Endothelial cell of umbilical vein (primary cell): ENCODE measurements at regions not wholly inside any gene's neighbourhood (a gene's known extent, or its start where the extent isn't known, plus 50 kb on each side); places are given as distances from the start of the nearest gene placed in this dataset.
"Not testable (repeated sequence)": the region's sequence is repeated elsewhere in the genome, so short reads cannot be mapped to it uniquely, and the experiment has no call there.

Experiments
- BruUV-seq: library from RNA; stranded (reverse); fragments of 400-500 nt; replicated peaks from 2 replicates; lab custom pipeline; 2021; lab: Mats Ljungman, UMichigan
- CTCF ChIA-PET: fragments of 300-600, 350-600 bp; sonication (Branson Sonifier 250); formaldehyde crosslinking; loops from one replicate; lab custom pipeline; 2021; ENCODE audit warnings: antibody characterized with exemption, inconsistent platforms; lab: Charles Lee
- POLR2A ChIA-PET: fragments of 300-600, 350-600 bp; sonication (Branson Sonifier 250); formaldehyde crosslinking; loops from one replicate; lab custom pipeline; 2021; ENCODE audit warnings: antibody characterized with exemption, inconsistent platforms; lab: Charles Lee
- DNase-seq: peaks from one replicate; pipeline ENCODE4 v3.0.0-alpha.2; 2011; ENCODE audit warnings: low read depth, low spot score
- FAIRE-seq: peaks from 2 replicates; lab custom pipeline; 2011; peaks lifted over from hg19 to GRCh38; lab: Jason Lieb, UNC
- H2AFZ ChIP-seq: 2 replicates; pipeline ENCODE4 v1.6.0; 2012; ENCODE audit warnings: low read depth, low read length, control low read depth, inconsistent platforms
- H3K27ac ChIP-seq: 2 replicates; pipeline ENCODE4 v1.5.1; 2011; ENCODE audit warnings: low read depth, mild to moderate bottlenecking, control low read depth, low read length, moderate library complexity; ENCODE audit not compliant: insufficient read depth
- H3K27me3 ChIP-seq, 2 experiments: 2 replicates each; pipeline versions ENCODE4 v1.6.0 to v1.6.1; 2011; ENCODE audit warnings: low read length in 2 of 2, mixed read lengths in 1 of 2; ENCODE audit not compliant: control insufficient read depth in 2 of 2, insufficient read depth in 2 of 2
- H3K36me3 ChIP-seq, 2 experiments: 2 replicates in 1 of 2; 3 replicates in 1 of 2; pipeline ENCODE4 v1.5.1; 2011; ENCODE audit warnings: low read length in 2 of 2, mild to moderate bottlenecking in 1 of 2, moderate library complexity in 1 of 2; ENCODE audit not compliant: control insufficient read depth in 2 of 2, insufficient read depth in 2 of 2; ENCODE audit errors: extremely low read depth in 1 of 2
- H3K4me1 ChIP-seq: 3 replicates; pipeline ENCODE4 v1.5.1; 2011; ENCODE audit warnings: mild to moderate bottlenecking, low read length; ENCODE audit not compliant: control insufficient read depth, insufficient read depth; ENCODE audit errors: extremely low read depth
- H3K4me2 ChIP-seq: 2 replicates; pipeline ENCODE4 v1.6.1; 2011; ENCODE audit warnings: low read length, control low read depth, mixed read lengths; ENCODE audit not compliant: insufficient read depth
- H3K4me3 ChIP-seq, 3 experiments: fragments of 200-600 bp in 1 of 3; sonication (generic), shearing (Covaris generic) in 1 of 3; replicated peaks in 1 of 3; 2 replicates each; pipeline ENCODE4 v1.5.1; 2011 to 2016; ENCODE audit warnings: control low read depth in 3 of 3, low read length in 3 of 3, mild to moderate bottlenecking in 2 of 3, inconsistent platforms in 1 of 3, low read depth in 1 of 3, moderate library complexity in 1 of 3; ENCODE audit not compliant: insufficient read depth in 1 of 3
- H3K79me2 ChIP-seq: 2 replicates; pipeline ENCODE4 v1.6.0; 2012; ENCODE audit warnings: low read length, inconsistent platforms; ENCODE audit not compliant: control insufficient read depth, insufficient read depth
- H3K9ac ChIP-seq: replicated peaks from 2 replicates; pipeline ENCODE3; 2011; ENCODE audit warnings: low read length, control low read depth; ENCODE audit not compliant: insufficient read depth; ENCODE audit errors: extremely low read depth
- H3K9me1 ChIP-seq: replicated peaks from 3 replicates; pipeline ENCODE4 v1.6.0; 2011; ENCODE audit warnings: mild to moderate bottlenecking, low read length; ENCODE audit not compliant: control insufficient read depth, insufficient read depth; ENCODE audit errors: extremely low read depth
- H3K9me3 ChIP-seq: replicated peaks from 2 replicates; pipeline ENCODE4 v1.5.1; 2012; ENCODE audit warnings: low read length, inconsistent platforms; ENCODE audit not compliant: control insufficient read depth, insufficient read depth
- H4K20me1 ChIP-seq: replicated peaks from 2 replicates; pipeline ENCODE3; 2011; ENCODE audit warnings: mild to moderate bottlenecking, low read length; ENCODE audit not compliant: control insufficient read depth, insufficient read depth; ENCODE audit errors: extremely low read depth
- CTCF ChIP-seq, 2 donors: IDR thresholded peaks; 1 replicate in 1 of 2; 2 replicates in 1 of 2; pipeline ENCODE4 v1.5.1; 2011; ENCODE audit warnings: low read length in 2 of 2, mild to moderate bottlenecking in 2 of 2, moderate library complexity in 2 of 2, control low read depth in 1 of 2, inconsistent platforms in 1 of 2, low read depth in 1 of 2; ENCODE audit not compliant: insufficient read depth in 1 of 2; ENCODE audit errors: extremely low read depth in 1 of 2
- EZH2 ChIP-seq: IDR thresholded peaks from 2 replicates; pipeline ENCODE4 v1.6.1; 2012; ENCODE audit warnings: borderline replicate concordance, low read depth, mild to moderate bottlenecking, moderate library complexity, low read length, inconsistent platforms; ENCODE audit not compliant: severe bottlenecking
- FOS ChIP-seq: IDR thresholded peaks from 2 replicates; pipeline ENCODE4 v1.6.1; 2011; ENCODE audit warnings: mild to moderate bottlenecking, low read length, moderate library complexity, borderline replicate concordance; ENCODE audit not compliant: insufficient read depth
- GATA2 ChIP-seq: IDR thresholded peaks from 2 replicates; pipeline ENCODE4 v1.7.0; 2011; ENCODE audit warnings: low read depth, mild to moderate bottlenecking, moderate library complexity, mixed read lengths, low read length; ENCODE audit not compliant: insufficient read length, insufficient read depth
- JUN ChIP-seq: IDR thresholded peaks from 2 replicates; pipeline ENCODE4 v1.6.1; 2011; ENCODE audit warnings: borderline replicate concordance, low read depth; ENCODE audit not compliant: insufficient read length, insufficient read depth
- MAX ChIP-seq: IDR thresholded peaks from 2 replicates; pipeline ENCODE4 v1.6.1; 2011; ENCODE audit not compliant: insufficient read depth, insufficient read length
- MYC ChIP-seq: IDR thresholded peaks from one replicate; pipeline ENCODE4 v1.6.1; 2011; ENCODE audit warnings: mild to moderate bottlenecking, low read depth, low read length
- POLR2A ChIP-seq: IDR thresholded peaks from 2 replicates; pipeline ENCODE4 v1.6.1; 2012; ENCODE audit warnings: low read depth, mild to moderate bottlenecking, control low read depth, low read length
- POLR2AphosphoS5 ChIP-seq: IDR thresholded peaks from 2 replicates; pipeline ENCODE4 v1.6.1; 2012; ENCODE audit warnings: low read depth, mild to moderate bottlenecking, control low read depth, low read length, moderate library complexity; ENCODE audit not compliant: insufficient read depth
- dilution Hi-C: fragments of 300-500 bp; cut with MboI; formaldehyde crosslinking; loops from one replicate; pipeline ENCODE4 v1.15.0; 2019; ENCODE audit warnings: low sequenced_read_pairs; ENCODE audit not compliant: extremely low pct_ligation_motif_present
- intact Hi-C: fragments of 100-400 bp; cut with micrococcal nuclease; formaldehyde crosslinking; loops from one replicate; pipeline ENCODE4 v1.10.0; 2022

- DNase-seq: no peak
- intact Hi-C loops: no loop called here
Observed at GRCh38 chr17:63042256-63042812, 76.3 kb downstream of the TANC2 start.

GRCh38 chr17:63057560-63057959 lies 91.5 kb downstream of the TANC2 start:
- BruUV-seq, dilution Hi-C loops, FAIRE-seq, H3K4me1 ChIP-seq, H3K9me3 ChIP-seq, CTCF ChIA-PET, H4K20me1 ChIP-seq, H3K79me2 ChIP-seq, DNase-seq, H3K27me3 ChIP-seq, H3K27ac ChIP-seq, H3K36me3 ChIP-seq, H3K4me2 ChIP-seq, H3K4me3 ChIP-seq, intact Hi-C loops, H3K9me1 ChIP-seq, H3K9ac ChIP-seq, POLR2A ChIA-PET, H2AFZ ChIP-seq: not testable (repeated sequence)

More at GRCh38 chr17:63042256-63042812, 76.3 kb downstream of the TANC2 start:
- no peaks in the 10 kb centered on the region for H4K20me1 ChIP-seq
- H3K4me3 ChIP-seq: no peak overlapping the region
- H3K9me1 ChIP-seq: no peaks in the 10 kb centered on the region
- dilution Hi-C loops: no loop called here
- peaks cover 6% of the 10 kb centered on the region for H3K4me1 ChIP-seq
- no peaks in the 10 kb centered on the region for H3K79me2 ChIP-seq
- FAIRE-seq: no peak
- H3K9me3 ChIP-seq: no peaks in the 10 kb centered on the region
- BruUV-seq: no TSS peak
- H3K27me3 ChIP-seq: no peaks in the 10 kb centered on the region
- no peak overlapping the region for H2AFZ ChIP-seq
- H3K9ac ChIP-seq: no peak overlapping the region
- no peak overlapping the region for H3K27ac ChIP-seq
- no peaks in the 10 kb centered on the region for H3K36me3 ChIP-seq
- POLR2A ChIA-PET: no interaction called here
- H3K4me2 ChIP-seq: no peak overlapping the region
- TF ChIP-seq EZH2: no peak
- no peak for TF ChIP-seq POLR2AphosphoS5
- TF ChIP-seq MYC: no peak
- no peak for TF ChIP-seq GATA2
- no peak for TF ChIP-seq POLR2A
- TF ChIP-seq JUN: no peak
- no peak for TF ChIP-seq CTCF (IDR thresholded peaks at IDR 0.05; ENCODE audit: extremely low read depth in 1 of 2, insufficient read depth in 1 of 2, low read depth in 1 of 2, low read length in 2 of 2)
- TF ChIP-seq MAX: no peak
- no peak for TF ChIP-seq FOS
- CTCF ChIA-PET: interaction anchor here (1.1 to 3.0 kb wide), 2 partner anchors 10 to 47 kb away, joined by 3 to 15 read pairs; no protein-coding TSS in a partner anchor
